Astrocyte of the cerebellum (primary cell): ENCODE measurements at regions not wholly inside any gene's neighbourhood (a gene's known extent, or its start where the extent isn't known, plus 50 kb on each side); places are given as distances from the start of the nearest gene placed in this dataset.
"Not testable (repeated sequence)": the region's sequence is repeated elsewhere in the genome, so short reads cannot be mapped to it uniquely, and the experiment has no call there.

Experiments used
- DNase-seq: peaks from one replicate; pipeline ENCODE4 v3.0.0-alpha.2; 2011; ENCODE audit warnings: low read depth
- H3K4me3 ChIP-seq: 2 replicates; pipeline ENCODE4 v1.5.1; 2011; ENCODE audit warnings: mild to moderate bottlenecking, low read depth, low read length, moderate library complexity
- CTCF ChIP-seq: IDR thresholded peaks from 2 replicates; pipeline ENCODE4 v1.5.1; 2012; ENCODE audit warnings: low read length, low read depth, moderate library complexity, mild to moderate bottlenecking; ENCODE audit errors: missing control alignments
- in situ Hi-C: cut with HindIII; loops from 2 replicates; pipeline ENCODE4 v1.10.0; 2017; ENCODE audit warnings: low sequenced_read_pairs

GRCh38 chr5:138639326-138639725, 64.1 kb upstream of the HSPA9 start:
- in situ Hi-C loops = no loop called here
- no peak for DNase-seq
- H3K4me3 ChIP-seq = no peak overlapping the region
- no peak for TF ChIP-seq CTCF

GRCh38 chr5:138637256-138637655, 62.1 kb upstream of the HSPA9 start:
- in situ Hi-C loops = no loop called here
- DNase-seq = no peak
- no peak for TF ChIP-seq CTCF

GRCh38 chr5:138636398-138636944, 61.3 kb upstream of the HSPA9 start:
- TF ChIP-seq CTCF = no peak
- in situ Hi-C loops = no loop called here
- DNase-seq = no peak
- H3K4me3 ChIP-seq = no peak overlapping the region

More at GRCh38 chr5:138637256-138637655, 62.1 kb upstream of the HSPA9 start:
- no peak overlapping the region for H3K4me3 ChIP-seq

- in situ Hi-C loops = no loop called here
- no peak for DNase-seq
- no peak for TF ChIP-seq CTCF
- H3K4me3 ChIP-seq = no peak overlapping the region
Measured at GRCh38 chr5:138635708-138636107, 60.5 kb upstream of the HSPA9 start.

- no peak overlapping the region for H3K4me3 ChIP-seq
- DNase-seq = no peak
- in situ Hi-C loops = no loop called here
- TF ChIP-seq CTCF = no peak
Measured at GRCh38 chr5:138635265-138635664, 60.1 kb upstream of the HSPA9 start.

DNA sequence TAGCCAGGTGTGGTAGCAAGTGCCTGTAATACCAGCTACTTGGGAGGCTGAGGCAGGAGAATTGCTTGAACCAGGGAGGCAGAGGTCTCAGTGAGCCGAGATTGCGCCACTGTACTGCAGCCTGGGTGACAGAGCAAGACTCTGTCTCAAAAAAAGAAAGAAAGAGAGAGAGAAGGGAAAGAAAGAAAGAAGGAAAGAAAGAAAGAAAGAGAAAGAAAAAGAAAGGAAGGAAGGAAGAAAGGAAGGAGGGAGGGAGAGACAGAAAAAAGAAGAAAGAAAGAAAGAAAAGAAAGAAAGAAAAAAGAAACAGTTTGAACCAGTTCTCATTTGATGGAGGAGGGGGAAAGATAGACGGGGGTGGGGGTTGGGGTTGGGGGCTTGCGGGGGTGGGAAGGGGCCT, 59.6 kb upstream of the HSPA9 start:
- H3K4me3 ChIP-seq, in situ Hi-C loops, DNase-seq: not testable (repeated sequence)

GRCh38 chr5:138632900-138633489, 57.8 kb upstream of the HSPA9 start:
- peak; percentile 35 for TF ChIP-seq CTCF
- in situ Hi-C loops = no loop called here
- peak; percentile 55 for DNase-seq
- no peak overlapping the region for H3K4me3 ChIP-seq
